Glutamatergic neuron (in vitro differentiated cells): ENCODE measurements at regions not wholly inside any gene's neighbourhood (a gene's known extent, or its start where the extent isn't known, plus 50 kb on each side); places are given as distances from the start of the nearest gene placed in this dataset.

Experiments
- DNase-seq: peaks from one replicate; pipeline ENCODE4 v3.0.0; 2022
- H3K27ac Mint-ChIP-seq: one replicate; pipeline ENCODE4 v1.8.0; 2020; ENCODE audit warnings: mild to moderate bottlenecking, mixed read lengths, inconsistent platforms; ENCODE audit not compliant: unreplicated experiment
- H3K27me3 Mint-ChIP-seq: one replicate; pipeline ENCODE4 v1.8.0; 2020; ENCODE audit warnings: mild to moderate bottlenecking, moderate library complexity, mixed read lengths, inconsistent platforms; ENCODE audit not compliant: unreplicated experiment
- H3K36me3 Mint-ChIP-seq: one replicate; pipeline ENCODE4 v1.8.0; 2020; ENCODE audit warnings: mild to moderate bottlenecking, mixed read lengths, inconsistent platforms; ENCODE audit not compliant: unreplicated experiment
- H3K4me1 Mint-ChIP-seq: one replicate; pipeline ENCODE4 v1.8.0; 2020; ENCODE audit warnings: mild to moderate bottlenecking, low read depth, mixed read lengths, inconsistent platforms; ENCODE audit not compliant: unreplicated experiment
- H3K4me3 Mint-ChIP-seq: one replicate; pipeline ENCODE4 v1.8.0; 2020; ENCODE audit warnings: mild to moderate bottlenecking, mixed read lengths, inconsistent platforms; ENCODE audit not compliant: unreplicated experiment
- H3K9me3 Mint-ChIP-seq: one replicate; pipeline ENCODE4 v1.8.0; 2020; ENCODE audit warnings: mild to moderate bottlenecking, moderate library complexity, mixed read lengths, inconsistent platforms; ENCODE audit not compliant: unreplicated experiment
- CTCF ChIP-seq: fragments of 200-600 bp; sonication (generic); IDR thresholded peaks from one replicate; pipeline ENCODE4 v1.5.0; 2021; ENCODE audit not compliant: partially characterized antibody, unreplicated experiment

GRCh38 chr16:72262711-72263110 is 90.8 kb upstream of the PMFBP1 start:
- Mint-ChIP-seq H3K36me3 (peaks cover 6% of the 10 kb centered on the region), H3K27me3 (no peaks in the 10 kb centered on the region), H3K9me3 (no peaks in the 10 kb centered on the region), H3K27ac (no peak overlapping the region), H3K4me1 (no peaks in the 10 kb centered on the region), H3K4me3 (no peak overlapping the region)
- no peak for TF ChIP-seq CTCF
- no peak for DNase-seq

DNA sequence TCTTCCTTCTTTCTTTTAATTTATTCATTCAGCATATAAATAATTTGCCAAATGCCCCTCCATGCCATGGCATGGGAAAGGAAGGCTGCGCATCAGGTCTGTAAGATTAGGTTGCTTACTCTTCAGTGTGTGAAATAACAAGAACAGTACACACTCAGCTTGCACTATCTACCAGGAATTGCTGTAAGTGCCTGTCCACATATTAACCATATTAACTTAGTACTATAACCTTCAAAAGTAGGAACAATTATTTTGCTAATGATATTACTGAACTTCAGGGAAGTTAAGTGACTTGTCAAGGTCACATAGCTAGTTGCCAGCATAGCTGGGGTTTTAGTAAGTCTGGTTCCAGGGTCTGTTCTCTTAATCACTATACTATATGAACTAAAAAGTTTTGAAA is 89.2 kb upstream of the PMFBP1 start:
- Mint-ChIP-seq H3K4me1 (no peaks in the 10 kb centered on the region), H3K4me3 (no peak overlapping the region), H3K27me3 (no peaks in the 10 kb centered on the region), H3K36me3 (peaks cover 6% of the 10 kb centered on the region), H3K9me3 (no peaks in the 10 kb centered on the region), H3K27ac (no peak overlapping the region)
- no peak for TF ChIP-seq CTCF
- DNase-seq: no peak

- Mint-ChIP-seq H3K4me1 (no peaks in the 10 kb centered on the region), H3K4me3 (no peak overlapping the region), H3K27ac (no peak overlapping the region), H3K36me3 (peaks cover 6% of the 10 kb centered on the region), H3K27me3 (no peaks in the 10 kb centered on the region), H3K9me3 (no peaks in the 10 kb centered on the region)
- no peak for DNase-seq
- TF ChIP-seq CTCF: no peak
Measured at GRCh38 chr16:72256398-72257066, 84.6 kb upstream of the PMFBP1 start.

DNA sequence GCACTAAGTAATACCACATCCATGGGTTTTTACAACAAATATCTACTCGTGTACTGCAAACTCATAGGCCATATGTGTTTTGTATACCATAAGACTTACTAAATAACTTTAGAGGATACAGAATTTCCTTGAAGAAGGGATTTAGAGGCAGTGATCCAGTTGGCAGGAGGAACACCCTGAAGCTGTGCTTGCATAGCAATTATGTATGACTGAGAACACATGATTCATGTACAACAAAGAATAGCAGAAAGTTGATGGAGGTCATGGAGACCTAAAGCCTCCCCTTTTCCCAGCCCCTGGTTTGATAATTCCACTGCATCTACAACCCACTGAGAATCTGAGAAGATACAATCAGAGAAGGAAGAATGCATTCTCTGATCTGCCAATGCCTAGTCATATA is 83.8 kb upstream of the PMFBP1 start:
- no peak for TF ChIP-seq CTCF
- no peaks in the 10 kb centered on the region for H3K4me1 Mint-ChIP-seq
- H3K27ac Mint-ChIP-seq: no peak overlapping the region
- peaks cover 6% of the 10 kb centered on the region for H3K36me3 Mint-ChIP-seq
- DNase-seq: no peak
- no peaks in the 10 kb centered on the region for H3K27me3 Mint-ChIP-seq
- no peaks in the 10 kb centered on the region for H3K9me3 Mint-ChIP-seq
- no peak overlapping the region for H3K4me3 Mint-ChIP-seq

GRCh38 chr16:72247821-72248253 is 75.9 kb upstream of the PMFBP1 start:
- no peak for DNase-seq
- Mint-ChIP-seq H3K4me3 (no peak overlapping the region), H3K4me1 (no peaks in the 10 kb centered on the region), H3K36me3 (no peaks in the 10 kb centered on the region), H3K9me3 (no peaks in the 10 kb centered on the region), H3K27ac (no peak overlapping the region), H3K27me3 (peaks cover 3% of the 10 kb centered on the region)
- TF ChIP-seq CTCF: no peak
